D721Med (cell line): ENCODE measurements at regions not wholly inside any gene's neighbourhood (a gene's known extent, or its start where the extent isn't known, plus 50 kb on each side); places are given as distances from the start of the nearest gene placed in this dataset.

Source experiments
- DNase-seq: peaks from one replicate; pipeline ENCODE4 v3.0.0; 2011; ENCODE audit warnings: low spot score; ENCODE audit not compliant: insufficient read length
- FAIRE-seq: peaks from 2 replicates; lab custom pipeline; 2011; peaks lifted over from hg19 to GRCh38; lab: Jason Lieb, UNC
- TF ChIP-seq, protein P1 (sequence below): IDR thresholded peaks from 2 replicates; pipeline ENCODE4 v1.5.1; 2012; ENCODE audit warnings: mild to moderate bottlenecking, control low read depth; ENCODE audit not compliant: insufficient read depth; ENCODE audit errors: missing control alignments

DNA sequence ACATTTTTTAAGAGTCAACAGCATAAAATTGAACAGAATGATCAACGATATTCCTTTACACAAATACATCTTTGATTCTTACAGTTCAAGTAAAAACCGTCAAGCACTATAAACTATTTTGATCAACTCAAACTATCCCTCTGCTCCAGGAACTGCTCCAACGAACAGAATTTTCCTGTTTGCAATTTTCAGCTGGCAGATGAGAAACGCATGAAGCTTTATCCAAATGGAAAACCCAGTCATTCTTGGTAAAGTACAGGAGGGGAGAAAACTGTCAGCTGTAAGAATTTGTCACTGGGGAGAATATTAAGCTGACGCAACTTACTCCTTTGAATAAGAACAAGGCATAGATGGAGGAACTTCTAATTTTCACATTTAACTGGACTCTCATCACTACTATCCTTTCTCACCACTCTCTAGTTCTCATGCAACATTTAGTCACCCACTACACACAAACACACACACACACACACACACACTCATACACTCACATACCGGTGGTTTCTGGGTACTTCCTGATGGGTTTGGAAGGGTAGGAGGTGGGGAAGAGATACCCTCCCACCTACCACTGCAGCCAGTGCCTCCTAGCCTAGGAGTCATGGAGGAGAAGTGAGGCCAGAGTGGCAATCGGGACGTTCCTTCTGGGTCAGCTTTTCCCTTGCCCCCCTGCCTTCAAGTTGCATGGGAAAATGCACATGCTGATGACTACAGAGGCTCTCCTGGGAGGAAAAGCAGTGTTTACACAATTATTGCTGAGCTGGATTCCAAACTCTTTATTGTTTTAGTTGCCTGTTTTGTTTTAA lies 54.0 kb upstream of the SPATS2L start:
- TF ChIP-seq, protein P1, sequence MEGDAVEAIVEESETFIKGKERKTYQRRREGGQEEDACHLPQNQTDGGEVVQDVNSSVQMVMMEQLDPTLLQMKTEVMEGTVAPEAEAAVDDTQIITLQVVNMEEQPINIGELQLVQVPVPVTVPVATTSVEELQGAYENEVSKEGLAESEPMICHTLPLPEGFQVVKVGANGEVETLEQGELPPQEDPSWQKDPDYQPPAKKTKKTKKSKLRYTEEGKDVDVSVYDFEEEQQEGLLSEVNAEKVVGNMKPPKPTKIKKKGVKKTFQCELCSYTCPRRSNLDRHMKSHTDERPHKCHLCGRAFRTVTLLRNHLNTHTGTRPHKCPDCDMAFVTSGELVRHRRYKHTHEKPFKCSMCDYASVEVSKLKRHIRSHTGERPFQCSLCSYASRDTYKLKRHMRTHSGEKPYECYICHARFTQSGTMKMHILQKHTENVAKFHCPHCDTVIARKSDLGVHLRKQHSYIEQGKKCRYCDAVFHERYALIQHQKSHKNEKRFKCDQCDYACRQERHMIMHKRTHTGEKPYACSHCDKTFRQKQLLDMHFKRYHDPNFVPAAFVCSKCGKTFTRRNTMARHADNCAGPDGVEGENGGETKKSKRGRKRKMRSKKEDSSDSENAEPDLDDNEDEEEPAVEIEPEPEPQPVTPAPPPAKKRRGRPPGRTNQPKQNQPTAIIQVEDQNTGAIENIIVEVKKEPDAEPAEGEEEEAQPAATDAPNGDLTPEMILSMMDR: no peak
- FAIRE-seq (no peak), DNase-seq (no peak)

DNA sequence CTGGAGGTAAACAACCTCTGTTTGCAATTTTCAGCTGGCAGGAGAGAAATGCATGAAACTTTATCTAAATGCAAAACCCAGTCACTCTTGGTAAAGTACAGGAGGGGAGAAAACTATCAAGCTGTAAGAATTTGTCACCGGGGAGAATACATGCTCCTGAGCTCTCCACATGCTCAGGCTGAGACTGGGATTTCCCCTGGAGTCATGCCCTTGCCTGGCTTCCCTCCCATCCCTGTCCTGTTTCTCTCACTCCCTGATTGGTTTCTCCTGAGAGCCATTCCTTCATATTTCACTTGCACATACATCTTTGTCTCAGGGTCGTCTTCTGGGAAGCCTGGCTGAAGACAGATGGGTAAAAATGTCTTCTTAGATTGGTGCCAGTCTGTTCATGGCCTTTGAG lies 52.9 kb upstream of the SPATS2L start:
- FAIRE-seq: no peak
- no peak for DNase-seq
- TF ChIP-seq, protein P1: no peak

DNA sequence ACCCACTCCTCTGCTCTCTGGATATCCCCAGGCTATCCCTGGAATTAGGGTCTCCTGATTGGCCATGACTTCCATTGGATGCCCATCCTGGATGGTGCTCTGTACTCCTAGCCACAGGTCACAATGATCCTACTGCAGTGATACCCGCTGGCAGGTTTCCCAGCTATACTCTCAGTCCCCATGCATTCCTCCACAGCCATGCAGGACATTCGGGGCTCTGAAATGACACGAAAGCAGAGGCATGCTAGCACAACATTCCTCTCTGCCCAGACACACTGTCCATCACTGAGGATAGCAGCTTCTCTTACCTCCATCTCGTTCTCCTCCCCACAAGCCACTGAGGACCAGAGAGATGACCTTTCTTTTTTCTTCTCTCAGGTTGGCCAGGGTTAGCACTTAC lies 51.7 kb upstream of the SPATS2L start:
- no peak for FAIRE-seq
- TF ChIP-seq, protein P1: no peak
- DNase-seq: no peak

DNA sequence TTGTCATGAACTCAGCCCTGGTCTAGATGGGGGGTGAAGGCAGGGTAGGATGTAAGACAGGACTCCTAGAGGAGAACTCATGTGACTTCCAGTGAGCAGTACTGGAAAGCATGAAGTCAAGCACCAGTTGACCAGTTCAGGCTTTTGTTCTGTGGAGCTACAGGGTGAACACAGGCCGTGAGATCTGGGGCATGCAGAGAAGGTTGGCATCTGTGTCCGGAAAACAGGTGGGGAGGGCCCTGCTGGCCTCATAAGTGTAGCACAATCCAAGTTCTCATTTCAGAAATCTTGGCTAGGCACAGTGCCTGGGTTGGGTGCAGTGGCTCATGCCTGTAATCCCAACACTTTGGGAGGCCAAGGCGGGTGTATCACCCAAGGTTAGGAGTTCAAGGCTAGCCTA lies 50.9 kb upstream of the SPATS2L start:
- FAIRE-seq (no peak), DNase-seq (no peak)
- TF ChIP-seq, protein P1: no peak
